ENCODE measurements at regions not wholly inside any gene's neighbourhood (a gene's known extent, or its start where the extent isn't known, plus 50 kb on each side); places are given as distances from the start of the nearest gene placed in this dataset.

- ChIA-PET CTCF (ENCODE audit: low intra/inter-chr PET ratio) (no interaction called here), POLR2A (no interaction called here)
- no TSS peak for BruUV-seq (replicated peaks)
- H3K4me2 ChIP-seq (ENCODE audit: insufficient read depth, low read length): no peak overlapping the region
- no peak for TF ChIP-seq ZNF609 (CRISPR knock-in tag; IDR thresholded peaks at IDR 0.05; ENCODE audit: borderline replicate concordance)
- no peak for TF ChIP-seq HDAC2 (IDR thresholded peaks at IDR 0.05)
- no peak for TF ChIP-seq HMBOX1 (IDR thresholded peaks at IDR 0.05)
- no peak for TF ChIP-seq ZNF57 (CRISPR knock-in tag; IDR thresholded peaks at IDR 0.05)
- TF ChIP-seq SMAD4 (CRISPR knock-in tag; conservative IDR thresholded peaks at IDR 0.05): no peak
- no peak for TF ChIP-seq POLR2G (IDR thresholded peaks at IDR 0.05; ENCODE audit: low read depth, low read length)
- no peak for TF ChIP-seq ZNF695 (CRISPR knock-in tag; IDR thresholded peaks at IDR 0.05)
- no peak for TF ChIP-seq ZNF280B (CRISPR knock-in tag; IDR thresholded peaks at IDR 0.05)
- TF ChIP-seq BACH1 (tag; IDR thresholded peaks at IDR 0.05): no peak
- no peak for TF ChIP-seq ZNF75A (CRISPR knock-in tag; IDR thresholded peaks at IDR 0.05)
- TF ChIP-seq CAMTA2 (CRISPR knock-in tag; conservative IDR thresholded peaks at IDR 0.05): no peak
- no peak for TF ChIP-seq PTTG1 (tag; IDR thresholded peaks at IDR 0.05; ENCODE audit: low read depth)
- TF ChIP-seq E2F8 (IDR thresholded peaks at IDR 0.05; ENCODE audit: low read depth, partially characterized antibody): no peak
- TF ChIP-seq NCOA1 (IDR thresholded peaks at IDR 0.05; ENCODE audit: low read depth): no peak
- H3K27me3 ChIP-seq (ENCODE audit: control insufficient read depth in 2 of 2, insufficient read depth in 2 of 2, low read length in 2 of 2): no peaks in the 10 kb centered on the region
- H3K79me2 ChIP-seq (ENCODE audit: control insufficient read depth, insufficient read depth, low read length): no peaks in the 10 kb centered on the region
- H3K4me3 ChIP-seq: no peak overlapping the region
- no peaks in the 10 kb centered on the region for H3K9me1 ChIP-seq (ENCODE audit: control insufficient read depth, insufficient read depth, low read length)
- no peaks in the 10 kb centered on the region for H3K9me3 ChIP-seq (replicated peaks; ENCODE audit: control insufficient read depth, insufficient read depth, low read depth, low read length)
- intact Hi-C loops (cut with micrococcal nuclease) (no loop called here), in situ Hi-C loops (cut with MboI) (no loop called here)
- H3K4me1 ChIP-seq (replicated peaks in 1 of 2; ENCODE audit: control insufficient read depth in 2 of 2, insufficient read depth in 2 of 2, low read length in 2 of 2): no peaks in the 10 kb centered on the region
- no peaks in the 10 kb centered on the region for H3K36me3 ChIP-seq (ENCODE audit: control insufficient read depth, insufficient read depth, low read length)
- ATAC-seq: no peak
- no peak overlapping the region for H3K27ac ChIP-seq (ENCODE audit: extremely low read depth, low read depth, low read length)
- no peak for DNase-seq (ENCODE audit: extremely low read depth in 1 of 4, low spot score in 3 of 4)
- FAIRE-seq: no peak
- no peaks in the 10 kb centered on the region for H4K20me1 ChIP-seq (replicated peaks; ENCODE audit: control insufficient read depth, insufficient read depth, low read length)
- H3K9ac ChIP-seq (ENCODE audit: insufficient read depth in 1 of 2, low read depth in 2 of 2, low read length in 2 of 2): no peak overlapping the region
- H2AFZ ChIP-seq (ENCODE audit: low read depth, low read length): no peak overlapping the region
These were observed 436.1 kb upstream of the MMADHC start for GRCh38 chr2:150023663-150024062.

Measured in K562 (cell line).